Progenitor cell of endocrine pancreas (in vitro differentiated cells): ENCODE measurements at regions not wholly inside any gene's neighbourhood (a gene's known extent, or its start where the extent isn't known, plus 50 kb on each side); places are given as distances from the start of the nearest gene placed in this dataset.

Experiments used
- DNase-seq: peaks from one replicate; pipeline ENCODE4 v3.0.0; 2021; ENCODE audit warnings: low spot score; ENCODE audit not compliant: unreplicated experiment
- H3K27ac Mint-ChIP-seq: 2 replicates; pipeline ENCODE4 v1.8.0; 2021; ENCODE audit warnings: mild to moderate bottlenecking, moderate library complexity, mixed read lengths
- H3K27me3 Mint-ChIP-seq: 2 replicates; pipeline ENCODE4 v1.8.0; 2021; ENCODE audit warnings: mixed read lengths
- H3K36me3 Mint-ChIP-seq: 2 replicates; pipeline ENCODE4 v1.8.0; 2022; ENCODE audit warnings: mixed read lengths; ENCODE audit not compliant: insufficient read depth
- H3K4me1 Mint-ChIP-seq: 2 replicates; pipeline ENCODE4 v1.8.0; 2021; ENCODE audit warnings: low read depth, mixed read lengths
- H3K4me3 Mint-ChIP-seq: 2 replicates; pipeline ENCODE4 v1.8.0; 2021; ENCODE audit warnings: low read depth, mild to moderate bottlenecking, moderate library complexity, mixed read lengths
- H3K9me3 Mint-ChIP-seq: 2 replicates; pipeline ENCODE4 v1.8.0; 2021; ENCODE audit warnings: low read depth, mixed read lengths
- CTCF ChIP-seq: fragments of 200-600 bp; sonication (generic); IDR thresholded peaks from one replicate; pipeline ENCODE4 v1.5.0; 2021; ENCODE audit warnings: antibody characterized with exemption, mild to moderate bottlenecking; ENCODE audit not compliant: unreplicated experiment

- Mint-ChIP-seq H3K4me3 (no peak overlapping the region), H3K9me3 (no peaks in the 10 kb centered on the region), H3K4me1 (no peaks in the 10 kb centered on the region), H3K36me3 (no peaks in the 10 kb centered on the region), H3K27ac (no peak overlapping the region), H3K27me3 (no peaks in the 10 kb centered on the region)
- TF ChIP-seq CTCF, result no peak
- no peak for DNase-seq
Measured at GRCh38 chr13:85445534-85445933, 353.7 kb downstream of the SLITRK6 start.

DNA sequence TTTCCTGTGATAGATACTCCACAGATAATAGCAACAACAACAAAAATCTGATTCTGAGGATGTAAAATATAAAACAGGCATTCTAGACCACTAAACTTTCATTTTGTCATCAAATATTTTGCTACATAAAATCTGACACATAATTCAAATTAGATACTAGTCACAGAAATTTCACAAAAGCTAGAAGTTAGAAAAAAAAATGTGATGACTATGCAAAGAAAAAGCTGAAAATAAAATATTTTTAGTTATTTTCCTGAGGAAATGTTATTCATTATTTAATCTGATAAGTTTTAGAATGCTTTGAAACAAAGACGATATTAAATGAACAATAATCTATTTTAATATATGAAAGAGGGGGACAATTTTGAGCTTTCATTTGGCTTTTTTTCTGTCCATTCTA, 357.2 kb downstream of the SLITRK6 start:
- Mint-ChIP-seq H3K27me3 (no peaks in the 10 kb centered on the region), H3K27ac (no peak overlapping the region), H3K4me1 (no peaks in the 10 kb centered on the region), H3K9me3 (no peaks in the 10 kb centered on the region), H3K4me3 (no peak overlapping the region), H3K36me3 (no peaks in the 10 kb centered on the region)
- DNase-seq, result no peak
- no peak for TF ChIP-seq CTCF

- Mint-ChIP-seq H3K36me3 (no peaks in the 10 kb centered on the region), H3K4me1 (no peaks in the 10 kb centered on the region), H3K27ac (no peak overlapping the region), H3K9me3 (no peaks in the 10 kb centered on the region), H3K4me3 (no peak overlapping the region), H3K27me3 (no peaks in the 10 kb centered on the region)
- TF ChIP-seq CTCF, result no peak
- no peak for DNase-seq
Measured at GRCh38 chr13:85441364-85441763, 357.9 kb downstream of the SLITRK6 start.

DNA sequence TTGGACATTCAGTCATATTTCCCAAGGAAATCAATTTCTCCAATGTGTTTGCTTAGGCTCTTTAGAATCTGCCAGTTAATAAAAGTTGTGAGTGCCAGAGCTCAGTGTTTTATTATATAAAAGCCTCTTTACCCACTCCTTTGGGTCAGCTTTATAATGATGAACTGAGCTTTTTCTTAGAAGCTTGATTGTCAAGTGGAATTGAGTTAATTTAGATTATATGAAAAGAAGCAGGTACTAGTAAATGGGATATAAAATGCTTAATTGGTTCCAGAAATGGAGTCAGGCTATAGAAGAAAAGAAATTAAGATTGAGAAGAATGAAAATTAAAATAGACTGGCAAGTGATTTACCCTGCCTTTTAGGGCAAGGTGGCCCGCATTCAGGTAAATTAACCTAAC, 363.2 kb downstream of the SLITRK6 start:
- Mint-ChIP-seq H3K4me3 (no peak overlapping the region), H3K4me1 (no peaks in the 10 kb centered on the region), H3K9me3 (no peaks in the 10 kb centered on the region), H3K27me3 (no peaks in the 10 kb centered on the region), H3K27ac (no peak overlapping the region), H3K36me3 (no peaks in the 10 kb centered on the region)
- no peak for DNase-seq
- no peak for TF ChIP-seq CTCF

GRCh38 chr13:85434927-85435326, 364.3 kb downstream of the SLITRK6 start:
- no peak for DNase-seq
- H3K4me1 Mint-ChIP-seq, result no peaks in the 10 kb centered on the region
- no peak overlapping the region for H3K27ac Mint-ChIP-seq
- no peaks in the 10 kb centered on the region for H3K36me3 Mint-ChIP-seq
- no peaks in the 10 kb centered on the region for H3K9me3 Mint-ChIP-seq
- TF ChIP-seq CTCF, result no peak
- H3K27me3 Mint-ChIP-seq, result no peaks in the 10 kb centered on the region
- H3K4me3 Mint-ChIP-seq, result no peak overlapping the region
